ENCODE measurements at regions not wholly inside any gene's neighbourhood (a gene's known extent, or its start where the extent isn't known, plus 50 kb on each side); places are given as distances from the start of the nearest gene placed in this dataset.

DNA sequence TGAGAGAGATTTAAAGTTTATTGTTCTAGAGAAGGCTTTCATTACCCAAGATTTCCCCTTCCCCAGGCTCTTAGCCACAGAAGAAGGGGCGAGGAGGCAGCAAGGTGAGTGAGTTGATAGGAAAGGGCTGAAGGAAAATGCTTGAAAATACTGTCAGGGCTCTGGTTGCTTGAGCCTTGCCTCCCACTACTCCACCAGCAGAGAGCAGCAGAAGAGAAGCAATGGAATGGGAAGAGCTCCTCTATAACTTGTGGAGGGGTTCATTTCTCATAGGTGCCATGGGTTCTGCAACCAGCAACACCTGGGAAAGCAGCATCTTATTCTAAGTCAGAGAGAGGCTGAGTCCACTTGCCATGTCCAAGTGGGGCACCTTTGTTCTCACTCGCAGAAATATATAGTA lies 184.0 kb upstream of the CNTN6 start:
- TF ChIP-seq, protein P1, sequence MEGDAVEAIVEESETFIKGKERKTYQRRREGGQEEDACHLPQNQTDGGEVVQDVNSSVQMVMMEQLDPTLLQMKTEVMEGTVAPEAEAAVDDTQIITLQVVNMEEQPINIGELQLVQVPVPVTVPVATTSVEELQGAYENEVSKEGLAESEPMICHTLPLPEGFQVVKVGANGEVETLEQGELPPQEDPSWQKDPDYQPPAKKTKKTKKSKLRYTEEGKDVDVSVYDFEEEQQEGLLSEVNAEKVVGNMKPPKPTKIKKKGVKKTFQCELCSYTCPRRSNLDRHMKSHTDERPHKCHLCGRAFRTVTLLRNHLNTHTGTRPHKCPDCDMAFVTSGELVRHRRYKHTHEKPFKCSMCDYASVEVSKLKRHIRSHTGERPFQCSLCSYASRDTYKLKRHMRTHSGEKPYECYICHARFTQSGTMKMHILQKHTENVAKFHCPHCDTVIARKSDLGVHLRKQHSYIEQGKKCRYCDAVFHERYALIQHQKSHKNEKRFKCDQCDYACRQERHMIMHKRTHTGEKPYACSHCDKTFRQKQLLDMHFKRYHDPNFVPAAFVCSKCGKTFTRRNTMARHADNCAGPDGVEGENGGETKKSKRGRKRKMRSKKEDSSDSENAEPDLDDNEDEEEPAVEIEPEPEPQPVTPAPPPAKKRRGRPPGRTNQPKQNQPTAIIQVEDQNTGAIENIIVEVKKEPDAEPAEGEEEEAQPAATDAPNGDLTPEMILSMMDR (IDR thresholded peaks at IDR 0.05; ENCODE audit: insufficient read depth, low read length, poor library complexity, severe bottlenecking) = no peak
- no peak for TF ChIP-seq EZH2phosphoT487 (conservative IDR thresholded peaks at IDR 0.05; ENCODE audit: low read length)
